Aorta (tissue), 5 donors: ENCODE measurements at regions not wholly inside any gene's neighbourhood (a gene's known extent, or its start where the extent isn't known, plus 50 kb on each side); places are given as distances from the start of the nearest gene placed in this dataset.

Experiments used
- ATAC-seq: fragments of 200-7000 bp; cut with Tn5 transposase; one replicate; pipeline ENCODE4 v1.9.1; 2022; ENCODE audit warnings: moderate library complexity; ENCODE audit not compliant: low FRiP score
- DNase-seq, 2 donors: peaks; one replicate each; pipeline ENCODE4 v3.0.0-alpha.2; 2020
- H3K27ac ChIP-seq, 2 donors: one replicate each; pipeline ENCODE4 v1.5.1; 2013; ENCODE audit warnings: low read length in 2 of 2, mild to moderate bottlenecking in 2 of 2, moderate library complexity in 2 of 2, control low read depth in 1 of 2, inconsistent platforms in 1 of 2, low read depth in 1 of 2
- H3K27me3 ChIP-seq, 2 donors: one replicate each; pipeline ENCODE4 v1.6.1; 2013; ENCODE audit warnings: control low read depth in 1 of 2, low read length in 1 of 2, mild to moderate bottlenecking in 1 of 2, moderate library complexity in 1 of 2; ENCODE audit not compliant: insufficient read depth in 2 of 2, control insufficient read depth in 1 of 2
- H3K36me3 ChIP-seq, 2 donors: one replicate each; pipeline ENCODE4 v1.6.1; 2013; ENCODE audit warnings: control low read depth in 1 of 2, low read length in 1 of 2, mild to moderate bottlenecking in 1 of 2; ENCODE audit not compliant: insufficient read depth in 2 of 2, control insufficient read depth in 1 of 2
- H3K4me1 ChIP-seq, 2 donors: one replicate each; pipeline ENCODE4 v1.6.1; 2013; ENCODE audit warnings: low read length in 2 of 2, control low read depth in 1 of 2, mild to moderate bottlenecking in 1 of 2, moderate library complexity in 1 of 2; ENCODE audit not compliant: insufficient read depth in 2 of 2, control insufficient read depth in 1 of 2
- H3K4me3 ChIP-seq, 2 donors: one replicate each; pipeline ENCODE4 v1.5.1; 2013; ENCODE audit warnings: low read length in 2 of 2, control low read depth in 1 of 2, mild to moderate bottlenecking in 1 of 2
- H3K9me3 ChIP-seq: one replicate; pipeline ENCODE4 v1.6.1; 2013; ENCODE audit warnings: mild to moderate bottlenecking, low read length; ENCODE audit not compliant: control insufficient read depth
- WGBS, 2 donors: extraction: QIAGEN DNeasy Blood & Tissue Kit; methylation state at CpG; one replicate each; pipeline ENCODE4 v1.1.7; 2013; 5-methylcytosine and 5-hydroxymethylcytosine counted together
- intact Hi-C, 2 donors: fragments of 100-400 bp; cut with DNase I; formaldehyde crosslinking; loops; one replicate each; pipeline versions ENCODE4 v1.14.2 to v1.15.0; 2022
- donor health status: healthy with polysubstance abuse.
- donor health status: Bipolar disorder and iron deficiency.
- donor health status: DM: no; HTN: no; CAD: no.
- donor health status: DM: no; HTN: no; CAD: no.
- donor health status: DM: yes; HTN: yes; CAD: no.

DNA sequence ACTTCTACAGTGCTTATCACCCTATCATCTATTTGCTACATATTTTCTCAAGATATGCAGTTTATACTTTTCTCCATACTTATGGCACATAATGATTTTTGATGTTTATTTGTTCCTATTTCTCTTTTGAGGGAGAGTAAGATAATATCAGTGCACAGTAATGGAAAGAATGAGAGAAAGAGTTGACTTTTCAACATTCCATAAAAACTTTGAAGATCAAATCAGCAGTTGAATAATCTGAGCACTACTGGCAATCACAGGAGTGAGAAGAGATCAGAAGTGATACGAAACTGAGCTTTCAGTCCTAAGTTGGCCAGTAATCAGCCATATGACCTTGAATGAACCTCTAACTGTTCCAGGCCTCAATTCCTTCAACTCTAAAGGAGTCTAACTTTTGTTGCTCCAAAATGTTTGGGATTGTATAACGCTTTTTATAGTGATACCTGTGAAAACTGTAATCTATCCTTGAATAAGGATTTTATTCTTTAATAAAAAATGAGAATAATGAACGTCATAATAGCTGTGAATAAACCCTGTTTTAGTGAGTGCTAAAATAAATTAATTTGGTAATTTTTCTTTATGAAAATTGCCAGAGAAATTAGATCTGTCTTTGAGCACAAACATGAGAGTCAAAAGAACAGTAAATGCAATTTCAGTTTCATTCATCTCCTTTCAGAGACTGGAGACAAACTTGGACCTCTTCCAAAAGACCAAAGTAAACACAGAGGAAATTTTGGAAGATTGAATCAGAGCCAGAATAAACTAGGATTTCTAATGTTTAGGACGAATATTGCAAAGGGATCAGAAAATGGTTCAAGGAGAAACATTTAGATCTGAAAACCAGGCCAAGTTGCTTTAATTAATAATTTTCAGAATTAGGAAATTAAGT, 309.9 kb downstream of the ADGRL2 start:
- no peak for DNase-seq

DNA sequence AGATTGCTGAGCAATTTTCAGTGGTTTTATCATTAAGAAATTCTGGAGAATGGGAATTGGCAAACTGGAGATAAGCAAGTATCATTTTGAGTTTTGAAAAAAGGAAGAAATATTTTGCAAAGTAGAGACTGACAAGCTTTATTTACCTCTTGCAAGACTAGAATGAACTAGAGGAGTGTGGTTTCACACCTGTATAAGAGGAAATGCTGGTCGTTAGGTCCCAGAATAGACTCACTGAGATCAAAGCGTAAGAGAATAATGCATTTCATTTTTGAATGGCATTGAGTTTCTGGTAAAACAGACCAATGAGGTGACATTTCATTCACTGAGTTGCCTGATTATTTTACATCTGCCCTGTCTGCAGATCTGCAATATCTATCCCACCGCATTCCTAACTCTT, 308.1 kb downstream of the ADGRL2 start:
- Histone ChIP-seq H3K4me1 (peaks cover 0 to 3% of the 10 kb centered on the region in 2 donors), H3K36me3 (no peaks in the 10 kb centered on the region), H3K27me3 (no peaks in the 10 kb centered on the region), H3K27ac (no peak overlapping the region), H3K4me3 (no peak overlapping the region), H3K9me3 (no peaks in the 10 kb centered on the region)
- no peak for ATAC-seq
- WGBS, 2 donors, result 64 to 65% methylated on average over 3 of the region's 3 CpGs
- no peak for DNase-seq
- intact Hi-C loops, result no loop called here

More for the DNA sequence above, 309.9 kb downstream of the ADGRL2 start:
- intact Hi-C loops, result no loop called here
- WGBS, 2 donors, result 12 to 13% methylated on average over 4 of the region's 4 CpGs
- Histone ChIP-seq H3K4me3 (no peak overlapping the region), H3K4me1 (peaks cover 0 to 3% of the 10 kb centered on the region in 2 donors), H3K27me3 (no peaks in the 10 kb centered on the region), H3K27ac (no peak overlapping the region), H3K36me3 (no peaks in the 10 kb centered on the region), H3K9me3 (no peaks in the 10 kb centered on the region)
- no peak for ATAC-seq

DNA sequence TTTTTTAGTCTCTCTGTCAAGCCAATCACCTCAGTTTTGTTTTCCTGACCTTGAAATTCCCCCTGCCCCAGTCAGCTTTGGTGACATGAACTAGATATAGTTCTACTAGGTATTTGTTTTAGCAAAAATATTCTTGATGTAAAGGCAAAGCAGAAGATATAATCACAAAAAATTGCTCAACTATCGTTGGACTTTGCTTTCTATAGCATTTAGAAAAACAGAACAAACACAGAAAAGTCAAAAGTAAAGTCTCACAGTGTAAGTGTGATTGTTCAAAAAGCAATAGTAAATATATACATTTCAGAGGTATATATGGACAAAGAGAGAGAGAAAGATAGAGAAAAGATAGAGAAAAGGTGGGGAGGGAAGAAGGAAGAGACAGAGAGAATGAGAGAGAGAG, 305.9 kb downstream of the ADGRL2 start:
- no peak overlapping the region for H3K4me3 ChIP-seq
- WGBS, 2 donors, result 44 to 50% methylated on average over 1 of the region's 1 CpG
- no peaks in the 10 kb centered on the region for H3K27me3 ChIP-seq
- DNase-seq (no peak), ATAC-seq (no peak)
- no peaks in the 10 kb centered on the region for H3K36me3 ChIP-seq
- intact Hi-C loops, result no loop called here
- H3K27ac ChIP-seq, result no peak overlapping the region
- H3K9me3 ChIP-seq, result no peaks in the 10 kb centered on the region
- H3K4me1 ChIP-seq, result peaks cover 0 to 3% of the 10 kb centered on the region in 2 donors

GRCh38 chr1:82099170-82099569, 298.4 kb downstream of the ADGRL2 start:
- DNase-seq (no peak), ATAC-seq (no peak)
- intact Hi-C loops, result no loop called here
- WGBS, 2 donors, result 21 to 25% methylated on average over 1 of the region's 1 CpG
- Histone ChIP-seq H3K4me1 (no peaks in the 10 kb centered on the region), H3K27me3 (no peaks in the 10 kb centered on the region), H3K4me3 (no peak overlapping the region), H3K9me3 (no peaks in the 10 kb centered on the region), H3K27ac (no peak overlapping the region), H3K36me3 (no peaks in the 10 kb centered on the region)

DNA sequence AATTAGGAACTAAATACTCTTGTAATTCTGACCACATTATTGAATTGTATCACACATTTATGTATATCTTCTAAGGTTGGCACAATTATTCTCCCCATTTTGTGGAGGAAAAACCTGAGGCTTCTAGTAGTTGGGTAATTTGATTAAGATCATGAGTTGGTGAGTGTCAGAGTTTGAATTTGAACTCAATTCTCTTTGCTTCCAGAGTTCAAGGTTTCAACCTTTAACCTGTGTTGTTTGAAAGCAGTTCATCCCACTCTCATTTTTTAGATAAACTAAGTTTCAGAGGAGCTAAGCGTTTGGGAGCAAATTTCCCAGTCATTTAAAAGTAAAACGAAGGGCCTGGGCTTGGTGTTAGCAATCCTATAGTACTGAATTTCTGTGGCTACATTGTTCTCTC, 293.4 kb downstream of the ADGRL2 start:
- Histone ChIP-seq H3K36me3 (no peaks in the 10 kb centered on the region), H3K27ac (no peak overlapping the region), H3K4me1 (no peaks in the 10 kb centered on the region), H3K4me3 (no peak overlapping the region), H3K27me3 (no peaks in the 10 kb centered on the region), H3K9me3 (no peaks in the 10 kb centered on the region)
- no peak for DNase-seq
- WGBS, 2 donors, result 93 to 97% methylated on average over 2 of the region's 2 CpGs
- ATAC-seq, result no peak
- intact Hi-C loops, result no loop called here

DNA sequence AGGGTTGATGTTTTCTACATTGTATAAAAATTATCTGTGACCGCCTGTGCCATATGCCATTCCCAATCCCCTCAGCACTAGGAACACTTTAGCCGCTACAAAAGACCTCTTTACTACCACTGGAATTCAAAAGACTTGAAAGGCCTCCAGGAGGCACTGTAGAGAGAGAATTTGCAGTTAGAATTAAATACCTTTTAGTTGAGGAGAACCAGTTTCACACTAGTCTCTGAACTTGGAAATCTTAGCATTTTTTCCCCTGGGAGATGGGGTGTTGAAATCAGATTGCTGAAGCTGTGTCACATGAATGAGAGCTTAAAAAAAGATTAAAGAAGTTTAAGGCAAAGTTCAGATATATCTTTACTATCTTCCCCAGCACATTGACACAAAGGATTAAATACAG, 291.0 kb downstream of the ADGRL2 start:
- intact Hi-C loops, result no loop called here
- Histone ChIP-seq H3K27me3 (no peaks in the 10 kb centered on the region), H3K9me3 (no peaks in the 10 kb centered on the region), H3K36me3 (no peaks in the 10 kb centered on the region), H3K4me1 (no peaks in the 10 kb centered on the region), H3K27ac (no peak overlapping the region), H3K4me3 (no peak overlapping the region)
- WGBS, 2 donors, result 99 to 100% methylated on average over 2 of the region's 2 CpGs
- DNase-seq (no peak), ATAC-seq (no peak)

DNA sequence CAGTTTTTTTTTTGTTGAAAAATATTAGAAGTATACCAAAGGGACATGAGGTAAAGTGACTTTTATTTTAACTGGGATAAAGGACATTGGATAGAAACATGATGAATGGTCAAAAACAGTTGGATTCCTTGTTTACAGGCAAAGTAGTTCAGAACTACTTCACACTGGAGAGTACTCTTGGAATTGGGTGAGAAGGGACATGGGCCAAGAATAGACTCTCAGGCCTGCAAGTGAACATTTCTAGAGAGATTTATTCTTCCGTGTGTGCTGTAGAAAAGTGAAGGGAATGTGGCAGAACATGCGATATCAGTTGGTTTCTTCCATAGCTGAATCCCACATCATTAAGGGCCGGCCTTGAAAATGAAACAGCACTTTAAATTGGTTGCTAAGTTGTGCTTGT, 290.5 kb downstream of the ADGRL2 start:
- ATAC-seq (no peak), DNase-seq (no peak)
- peaks cover 1% of the 10 kb centered on the region for H3K9me3 ChIP-seq
- no peaks in the 10 kb centered on the region for H3K4me1 ChIP-seq
- H3K27me3 ChIP-seq, result no peaks in the 10 kb centered on the region
- intact Hi-C loops, result no loop called here
- no peaks in the 10 kb centered on the region for H3K36me3 ChIP-seq
- 89 to 90% methylated on average over 3 of the region's 3 CpGs for WGBS, 2 donors
- no peak overlapping the region for H3K4me3 ChIP-seq
- no peak overlapping the region for H3K27ac ChIP-seq

- no peak for DNase-seq
- Histone ChIP-seq H3K27me3 (no peaks in the 10 kb centered on the region), H3K4me3 (no peak overlapping the region), H3K27ac (no peak overlapping the region), H3K9me3 (peaks cover 1% of the 10 kb centered on the region), H3K4me1 (no peaks in the 10 kb centered on the region), H3K36me3 (no peaks in the 10 kb centered on the region)
- intact Hi-C loops, result no loop called here
- ATAC-seq, result no peak
- 93 to 94% methylated on average over 1 of the region's 1 CpG for WGBS, 2 donors
Observed at GRCh38 chr1:82090104-82090503, 289.4 kb downstream of the ADGRL2 start.

- no peaks in the 10 kb centered on the region for H3K4me1 ChIP-seq
- no peaks in the 10 kb centered on the region for H3K36me3 ChIP-seq
- WGBS, 2 donors, result 40 to 43% methylated on average over 2 of the region's 2 CpGs
- peaks cover 1% of the 10 kb centered on the region for H3K9me3 ChIP-seq
- no peak overlapping the region for H3K27ac ChIP-seq
- no peaks in the 10 kb centered on the region for H3K27me3 ChIP-seq
- ATAC-seq (no peak), DNase-seq (no peak)
- intact Hi-C loops, result no loop called here
- H3K4me3 ChIP-seq, result no peak overlapping the region
Observed at GRCh38 chr1:82086739-82087138, 286.0 kb downstream of the ADGRL2 start.
